Right ventricle myocardium superior (tissue), 1 donor: ENCODE measurements at regions not wholly inside any gene's neighbourhood (a gene's known extent, or its start where the extent isn't known, plus 50 kb on each side); places are given as distances from the start of the nearest gene placed in this dataset.
A peak's percentile ranks its signal among the peaks of the same experiment; 100 is the strongest.
"Not testable (repeated sequence)": the region's sequence is repeated elsewhere in the genome, so short reads cannot be mapped to it uniquely, and the experiment has no call there.

Experiments used
- ATAC-seq: fragments of 200-7000 bp; cut with Tn5 transposase; one replicate; pipeline ENCODE4 v1.9.1; 2020; ENCODE audit warnings: mild to moderate bottlenecking; ENCODE audit not compliant: poor library complexity
- DNase-seq: peaks from one replicate; pipeline ENCODE4 v3.0.0-alpha.2; 2020
- intact Hi-C: fragments of 100-400 bp; cut with DNase I; formaldehyde crosslinking; loops from one replicate; pipeline ENCODE4 v1.11.2; 2022
- donor health status: DM: no; HTN: yes; CAD: no; lungs with severe emphysema.

GRCh38 chr22:11795979-11796378, 3732.0 kb upstream of the OR11H1 start:
- DNase-seq, intact Hi-C loops, ATAC-seq: not testable (repeated sequence)

- ATAC-seq, intact Hi-C loops, DNase-seq: not testable (repeated sequence)
These were observed 3712.5 kb upstream of the OR11H1 start for GRCh38 chr22:11815481-11815880.

- DNase-seq, ATAC-seq, intact Hi-C loops: not testable (repeated sequence)
These were observed 3709.1 kb upstream of the OR11H1 start for GRCh38 chr22:11818845-11819244.

- ATAC-seq, DNase-seq, intact Hi-C loops: not testable (repeated sequence)
These were observed 3705.7 kb upstream of the OR11H1 start for GRCh38 chr22:11822326-11822725.

GRCh38 chr22:11825009-11825408, 3703.0 kb upstream of the OR11H1 start:
- ATAC-seq, intact Hi-C loops, DNase-seq: not testable (repeated sequence)

GRCh38 chr22:11826000-11826399, 3702.0 kb upstream of the OR11H1 start:
- DNase-seq, intact Hi-C loops, ATAC-seq: not testable (repeated sequence)

GRCh38 chr22:11829426-11829825, 3698.6 kb upstream of the OR11H1 start:
- ATAC-seq, intact Hi-C loops: not testable (repeated sequence)
- peak; percentile 41 for DNase-seq
